Amygdala (tissue), 56 donors: ENCODE measurements at regions not wholly inside any gene's neighbourhood (a gene's known extent, or its start where the extent isn't known, plus 50 kb on each side); places are given as distances from the start of the nearest gene placed in this dataset.

Experiments used
- DNase-seq, 56 donors: peaks; one replicate each; lab custom pipeline; 2025; lab: John Stamatoyannopoulos, UW

DNA sequence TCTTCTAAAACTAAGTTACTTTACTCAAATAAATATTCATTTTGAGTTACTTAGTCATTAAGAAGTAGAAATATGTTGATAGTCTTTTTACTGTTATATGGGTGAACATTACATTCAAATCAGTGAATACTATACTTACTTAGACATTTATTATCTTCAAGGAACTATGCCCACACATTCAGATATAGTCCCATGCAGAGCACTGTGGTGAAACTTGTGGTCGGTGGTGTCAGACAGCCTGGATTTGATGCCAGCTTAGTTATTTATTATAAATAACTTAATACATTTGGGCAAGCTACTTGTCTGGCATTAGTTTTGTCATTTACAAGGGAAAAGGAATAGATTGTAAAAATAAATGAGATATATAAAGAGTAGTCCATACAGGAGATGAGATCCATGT lies 149.5 kb downstream of the RAP2B start:
- no peak for DNase-seq

DNA sequence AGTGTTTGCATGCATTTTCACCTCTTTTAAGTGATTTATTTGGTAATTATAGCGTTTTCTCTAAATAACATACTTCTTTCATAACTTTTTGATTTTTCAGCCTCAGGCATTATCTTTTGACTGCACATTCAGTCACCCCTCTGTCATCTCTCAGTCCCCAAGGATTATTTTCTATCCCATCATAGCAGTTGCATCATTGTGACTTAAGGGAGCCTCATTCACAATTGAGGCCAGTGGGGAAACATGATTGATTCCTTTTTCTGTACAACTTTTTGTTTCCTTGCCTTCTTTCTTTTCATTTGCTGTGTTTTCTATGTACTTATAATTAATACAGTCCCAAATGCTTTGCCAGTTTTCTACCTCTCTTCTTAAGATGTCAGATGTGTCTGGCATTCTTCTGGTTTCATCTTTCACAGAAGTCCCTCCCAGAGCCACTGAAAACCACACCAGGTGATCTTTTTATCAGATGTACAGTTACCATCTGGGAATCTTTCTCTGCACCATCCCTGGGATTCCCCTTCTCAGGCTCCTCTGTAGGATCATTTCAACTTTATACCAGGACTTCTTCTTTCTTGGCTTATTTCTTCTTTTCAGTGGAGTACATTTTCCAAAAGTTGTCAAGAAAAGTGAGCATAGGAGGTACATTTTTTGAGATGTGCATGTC lies 151.4 kb downstream of the RAP2B start:
- no peak for DNase-seq

DNA sequence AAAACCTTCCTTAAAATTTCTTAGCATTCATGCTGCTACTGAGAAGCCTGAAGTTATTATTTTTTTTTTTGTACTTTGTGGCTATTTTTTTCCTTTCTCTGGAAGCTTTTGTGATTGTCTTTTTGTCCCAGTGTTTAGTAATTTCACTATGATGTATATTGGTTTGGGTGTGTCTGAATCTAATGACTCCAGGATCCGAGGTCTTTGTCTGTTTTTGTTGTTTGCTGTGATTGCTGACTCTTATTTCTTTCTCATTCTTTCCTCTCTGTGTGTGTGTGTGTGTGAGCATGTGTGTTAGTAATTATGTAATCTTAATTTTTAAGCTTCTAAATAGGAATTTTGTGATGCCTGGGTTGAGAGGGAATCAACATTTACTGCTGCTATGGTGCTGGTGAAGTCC lies 152.0 kb downstream of the RAP2B start:
- no peak for DNase-seq

DNA sequence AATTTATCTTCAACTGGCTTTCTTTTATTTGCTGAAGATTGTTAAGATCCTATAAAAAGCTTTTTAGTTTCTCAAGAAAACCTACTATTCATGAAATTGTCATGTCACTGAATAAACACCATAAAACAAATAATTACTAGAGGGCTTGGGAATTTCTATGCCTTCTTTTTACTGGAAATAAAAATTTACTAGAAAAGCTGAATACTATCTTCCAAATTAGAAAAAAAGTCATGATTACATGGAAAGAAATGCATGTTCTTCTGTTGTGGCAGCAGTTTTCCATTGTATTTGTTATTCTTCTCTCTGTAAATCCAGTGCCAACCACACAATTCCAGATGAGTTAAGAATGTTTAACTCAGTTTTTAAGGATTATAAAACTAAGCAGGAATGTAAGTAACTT lies 153.8 kb downstream of the RAP2B start:
- no peak for DNase-seq

DNA sequence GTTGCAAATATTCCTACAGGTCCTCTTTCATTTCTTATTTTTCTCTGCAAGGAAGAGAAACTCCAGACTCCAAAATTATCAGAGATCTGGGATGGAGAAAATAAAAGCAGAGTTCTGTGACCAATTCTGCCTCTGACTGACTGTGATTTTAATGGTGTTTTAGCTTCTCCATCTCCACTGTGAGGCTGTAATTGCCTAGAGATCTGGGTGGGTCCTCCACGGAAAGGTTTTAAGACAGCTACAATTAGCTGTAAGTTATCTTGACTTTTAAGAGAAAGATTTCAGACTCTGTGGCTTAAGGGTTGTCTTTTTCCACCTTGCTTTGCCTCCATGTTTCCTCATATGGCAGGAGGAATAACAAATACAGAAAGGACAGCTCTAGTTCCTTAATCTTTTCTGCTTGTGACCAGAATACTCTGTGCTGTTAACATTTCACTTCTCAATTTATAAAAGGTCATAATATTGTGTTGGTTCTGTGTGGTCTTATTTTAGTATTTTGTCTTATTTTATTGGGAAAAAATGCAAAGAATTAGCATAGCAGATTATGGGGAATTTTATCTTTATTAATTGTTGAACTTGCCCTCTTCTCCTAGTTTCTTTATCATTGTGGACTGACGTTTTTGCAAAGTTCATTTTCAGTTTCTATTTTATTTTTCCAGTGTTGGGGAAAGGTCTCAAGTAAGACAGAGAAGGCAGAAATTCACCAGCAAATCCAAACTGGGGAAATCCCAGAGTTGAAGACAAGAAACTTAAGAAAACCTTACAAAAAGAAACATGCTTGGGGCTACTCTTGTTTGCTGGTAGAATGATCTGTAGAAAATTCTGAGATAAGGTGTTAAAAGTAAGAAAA lies 157.9 kb downstream of the RAP2B start:
- DNase-seq = no peak

DNA sequence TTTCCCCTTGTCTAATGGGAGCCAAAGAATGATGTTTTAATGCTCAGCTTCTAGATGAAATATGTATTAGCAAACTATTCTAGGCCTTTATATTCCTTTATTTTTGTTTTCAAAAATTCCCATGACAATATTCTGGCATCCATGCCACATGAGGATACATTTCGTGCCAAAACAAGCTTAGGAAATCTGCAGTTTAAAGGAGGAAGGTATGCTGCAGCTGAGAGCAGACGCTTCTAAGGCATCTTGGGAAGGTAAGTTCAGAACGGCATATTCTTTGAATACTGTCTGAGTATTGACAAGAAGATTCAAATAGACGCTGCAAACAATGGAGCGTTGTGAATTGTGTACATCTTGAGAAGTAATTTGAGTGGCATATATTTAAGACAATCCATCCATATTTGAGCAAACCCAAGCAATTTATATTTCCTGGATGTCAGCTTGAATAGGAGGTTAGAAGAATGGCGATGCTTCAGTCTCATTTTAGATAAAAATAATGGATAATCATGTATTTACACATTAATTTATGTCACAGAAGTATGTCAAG lies 158.6 kb downstream of the RAP2B start:
- no peak for DNase-seq

DNA sequence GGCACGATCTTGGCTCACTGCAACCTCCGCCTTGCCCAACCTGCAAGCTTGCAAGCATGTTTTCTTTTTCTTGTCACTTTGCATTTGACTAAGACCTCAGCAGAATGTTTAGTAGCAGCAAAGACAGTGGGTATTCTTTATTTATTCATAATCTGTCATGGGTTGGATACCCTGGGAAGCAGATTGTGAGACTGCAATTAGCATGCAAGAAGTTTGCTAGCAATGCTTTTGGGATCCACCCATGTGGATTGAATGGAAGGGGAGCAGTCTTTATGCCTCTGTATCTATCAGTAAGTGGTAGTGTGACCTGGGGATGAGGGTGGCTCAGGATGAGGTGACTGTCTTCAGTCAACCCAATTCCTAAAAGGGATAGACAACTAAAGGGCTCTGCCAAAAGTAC lies 166.7 kb downstream of the RAP2B start:
- DNase-seq = no peak

DNA sequence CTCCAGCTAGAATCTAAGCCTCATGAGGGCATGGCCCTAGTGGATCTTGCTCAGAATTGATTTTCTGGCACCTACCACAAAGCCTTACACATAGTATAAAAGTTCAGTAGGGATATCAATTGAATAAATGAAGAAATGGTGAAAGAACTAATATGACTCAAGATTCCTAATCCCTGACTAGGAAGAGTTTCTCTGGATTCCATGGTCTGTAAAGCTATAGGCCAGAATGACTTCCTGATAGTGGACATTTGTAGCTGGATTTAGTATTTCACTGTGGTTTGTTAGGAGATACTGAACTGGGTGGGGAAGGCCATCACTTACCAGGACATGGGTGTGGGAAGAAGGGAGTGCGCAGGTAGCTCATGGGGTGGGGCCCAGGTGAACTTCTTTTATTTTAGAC lies 168.9 kb downstream of the RAP2B start:
- no peak for DNase-seq

DNA sequence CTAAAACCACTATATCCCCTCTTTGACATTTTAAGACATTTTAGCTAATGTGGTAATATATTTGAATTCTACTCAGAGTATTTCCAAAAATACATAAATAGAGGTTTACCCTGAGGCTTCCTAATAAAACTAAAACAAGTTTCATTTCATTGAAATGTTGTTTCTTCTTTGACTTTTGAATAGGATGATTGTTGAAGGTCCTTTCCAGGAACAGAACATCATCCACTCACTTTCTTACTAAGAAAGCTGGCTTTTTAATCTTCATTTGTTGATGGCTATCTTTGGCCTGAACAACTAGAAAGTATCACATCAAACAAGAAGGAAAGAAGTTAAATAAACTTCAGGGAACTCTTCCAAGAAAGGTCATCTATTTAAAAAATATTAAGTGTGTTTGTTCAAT lies 169.7 kb downstream of the RAP2B start:
- no peak for DNase-seq

DNA sequence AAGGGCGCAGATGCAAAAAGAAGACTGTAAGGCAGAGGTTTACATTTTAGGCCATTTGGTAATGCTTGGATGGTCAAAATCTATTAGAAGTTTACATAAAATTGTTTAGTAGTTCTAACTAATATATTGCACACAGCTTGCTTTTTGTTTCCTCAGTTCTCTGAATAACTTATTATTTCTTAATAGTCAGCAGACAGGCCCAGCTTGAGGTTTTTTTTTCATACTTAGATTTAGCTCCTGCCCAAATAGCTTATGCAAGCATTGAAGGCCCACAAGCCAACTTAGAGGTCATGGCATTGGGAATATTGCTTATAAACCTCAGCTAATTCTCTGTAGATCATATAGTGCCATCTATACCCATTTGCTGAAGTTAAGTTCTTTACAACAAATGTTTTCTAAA lies 172.5 kb downstream of the RAP2B start:
- DNase-seq = no peak

DNA sequence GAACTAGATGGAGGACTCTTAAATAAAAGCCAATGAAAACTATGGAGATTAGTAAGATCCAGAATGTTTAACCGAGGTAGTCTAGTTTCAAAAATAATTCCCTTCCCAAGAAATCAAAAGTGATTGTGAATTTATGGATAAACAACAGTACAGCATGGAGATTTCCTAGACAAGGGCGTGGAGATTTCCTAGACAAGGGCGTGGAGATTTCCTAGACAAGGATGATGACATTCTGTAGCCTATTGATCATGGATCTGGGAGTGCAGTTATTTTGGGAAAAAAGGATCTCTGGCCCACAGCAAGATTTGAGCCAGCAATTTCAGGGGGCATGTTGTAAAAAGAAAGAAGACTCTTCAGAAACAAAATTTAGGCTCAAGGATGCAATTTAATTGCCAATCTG lies 175.3 kb downstream of the RAP2B start:
- DNase-seq = no peak

DNA sequence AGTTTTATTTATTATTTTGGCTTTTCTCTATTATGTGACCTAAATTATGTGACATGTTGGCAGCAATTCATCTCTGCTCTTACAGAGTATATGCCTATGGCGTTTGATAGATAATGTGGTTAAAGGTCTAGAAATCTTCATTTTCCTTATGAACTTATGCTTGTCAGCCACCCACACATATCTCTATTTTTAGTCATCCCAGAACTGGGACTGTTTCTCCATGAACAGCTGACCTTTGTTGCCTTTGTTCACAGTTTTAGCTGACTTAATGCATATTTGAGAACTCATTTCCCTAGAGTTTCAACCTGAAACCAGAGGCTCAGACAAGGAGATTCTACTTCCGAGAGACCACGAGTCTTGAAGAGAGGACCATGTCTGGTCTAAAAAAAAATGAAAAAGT lies 176.5 kb downstream of the RAP2B start:
- no peak for DNase-seq

DNA sequence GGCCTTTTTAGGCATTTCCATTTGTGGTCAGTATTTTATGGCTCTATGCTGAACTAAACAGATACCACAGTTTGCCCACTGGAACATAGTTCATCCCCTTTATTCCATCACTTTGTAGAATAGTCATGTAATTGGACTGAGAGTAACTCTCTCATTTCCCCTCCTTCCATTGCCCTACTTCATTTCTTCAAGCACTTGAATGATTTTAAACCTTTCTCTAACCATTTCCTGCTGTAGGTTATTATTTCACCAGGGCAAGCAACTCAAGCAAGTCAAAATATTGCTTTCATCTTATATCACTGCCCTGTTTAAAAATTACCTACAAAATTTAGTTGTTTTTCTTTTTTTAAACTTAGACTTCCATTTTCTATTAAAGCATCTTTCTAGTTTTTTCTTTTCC lies 177.0 kb downstream of the RAP2B start:
- no peak for DNase-seq

DNA sequence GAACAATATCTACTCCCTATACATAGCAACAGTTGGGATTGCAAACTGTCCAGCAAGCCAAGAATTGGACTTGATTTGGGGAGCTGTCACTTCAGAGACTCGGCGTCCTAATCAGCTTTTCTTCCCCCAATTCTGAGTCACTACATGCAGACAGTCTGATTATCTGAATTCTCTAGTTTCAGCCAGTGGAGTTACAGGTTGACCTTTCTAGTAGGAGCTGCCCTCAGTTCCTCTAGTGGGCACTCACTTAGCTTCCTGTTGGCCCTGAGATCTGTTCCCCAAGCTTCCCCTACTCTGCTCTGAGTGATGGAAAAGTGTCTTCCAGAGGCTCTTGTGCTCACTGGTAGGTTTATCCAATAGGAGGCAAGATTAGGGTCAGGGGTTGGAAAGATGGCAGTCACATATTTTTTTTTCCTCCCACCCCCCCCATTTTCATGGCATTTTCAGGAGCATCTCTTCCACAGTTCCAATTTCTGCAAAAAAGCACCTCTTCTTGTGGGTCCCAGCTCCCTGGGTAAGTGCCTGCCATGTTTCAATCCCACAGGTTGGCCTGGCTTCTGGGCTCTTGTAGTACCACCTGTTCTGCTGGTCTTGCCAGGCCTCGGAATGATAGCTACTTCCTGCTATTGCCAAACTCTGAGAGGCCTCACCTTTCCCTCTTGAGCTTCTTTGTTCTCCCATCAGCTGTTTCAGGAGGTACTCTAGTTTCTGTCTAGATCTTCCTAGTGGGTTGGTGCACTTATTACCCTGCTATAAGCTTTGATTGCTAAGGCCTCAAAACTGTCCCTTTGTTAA lies 182.2 kb downstream of the RAP2B start:
- DNase-seq = no peak

DNA sequence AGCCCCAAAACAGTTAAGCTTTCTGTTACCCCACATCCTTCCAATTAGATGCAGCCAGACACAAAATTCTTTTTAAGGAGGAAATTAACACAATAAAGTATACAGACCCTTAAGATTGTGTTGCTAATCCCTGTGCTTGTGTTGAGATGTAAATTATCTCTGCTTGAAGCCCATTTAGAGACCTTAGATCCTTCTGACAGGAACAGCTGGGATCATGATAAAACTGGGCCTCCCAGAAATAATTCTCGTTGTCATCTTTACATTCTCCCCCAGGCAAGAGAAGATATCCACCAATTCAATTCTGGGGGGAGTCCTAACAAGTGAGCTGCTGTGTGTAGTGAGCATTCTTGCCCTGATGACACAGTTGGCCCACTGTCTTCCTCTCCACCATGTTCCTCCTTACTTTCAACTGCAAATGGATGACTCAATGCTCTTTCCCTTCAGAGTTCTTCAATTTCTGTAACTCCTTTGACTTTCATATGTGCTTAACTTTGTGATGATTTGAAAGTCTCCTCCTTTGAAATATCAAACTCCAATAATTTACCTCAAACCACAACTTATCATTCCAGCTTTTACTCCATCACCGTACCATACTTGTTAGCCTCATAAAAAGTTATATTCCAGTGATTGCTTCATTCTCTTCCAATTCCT lies 186.6 kb downstream of the RAP2B start:
- DNase-seq = no peak

DNA sequence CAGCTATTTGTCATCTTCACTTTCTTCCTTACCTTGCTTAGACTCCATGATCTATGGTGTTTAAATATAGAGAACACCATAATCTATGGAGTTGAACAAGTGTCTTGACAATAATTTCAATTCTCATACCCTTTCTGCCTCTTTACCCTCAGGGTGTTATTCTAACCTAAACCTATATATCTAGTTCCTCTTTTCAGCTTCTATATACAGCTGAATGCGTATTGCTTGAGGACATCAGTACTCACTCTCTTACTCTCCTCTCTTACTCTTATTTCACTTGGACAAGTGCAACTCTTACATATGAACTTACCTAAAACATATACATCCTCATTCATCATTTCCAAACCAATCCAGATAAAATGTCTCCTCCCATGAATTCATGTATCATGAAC lies 187.1 kb downstream of the RAP2B start:
- DNase-seq = no peak

DNA sequence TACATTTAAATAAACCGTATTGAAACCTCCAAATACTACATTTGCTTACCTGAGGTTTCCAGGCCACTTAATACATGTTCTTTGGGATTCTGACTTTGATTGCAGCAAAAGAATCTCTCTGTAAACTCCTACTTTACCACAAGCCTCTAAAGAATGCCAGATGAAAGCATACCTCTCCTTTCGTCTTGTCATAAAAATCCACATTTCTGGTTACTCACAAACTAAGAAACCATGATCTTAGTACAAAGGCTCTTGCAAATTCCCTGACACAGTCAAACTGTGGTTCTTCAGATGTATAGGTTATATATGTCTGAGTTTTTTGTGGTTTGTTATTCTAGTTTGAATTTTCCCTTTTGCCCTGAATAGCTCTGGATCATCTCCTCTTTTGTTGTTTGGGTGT lies 188.4 kb downstream of the RAP2B start:
- DNase-seq = no peak

DNA sequence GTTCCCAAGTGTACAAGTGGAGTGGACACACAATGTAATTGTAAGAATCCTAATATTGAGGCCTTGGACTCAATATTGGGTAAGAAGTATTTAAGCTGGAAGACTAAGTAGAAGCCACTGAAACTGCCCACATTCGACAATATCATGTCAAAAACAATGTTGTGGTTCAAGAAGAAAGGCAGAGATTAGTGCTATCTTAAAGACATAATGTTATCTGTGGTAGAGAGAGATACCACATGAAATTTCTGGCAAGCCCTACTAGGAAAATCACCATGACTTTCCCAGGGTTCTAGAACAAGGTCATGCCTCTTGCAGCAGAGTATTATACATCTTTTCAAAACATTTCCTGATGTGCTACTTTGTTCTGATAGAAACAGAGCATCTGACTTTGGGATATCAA lies 192.6 kb downstream of the RAP2B start:
- no peak for DNase-seq

DNA sequence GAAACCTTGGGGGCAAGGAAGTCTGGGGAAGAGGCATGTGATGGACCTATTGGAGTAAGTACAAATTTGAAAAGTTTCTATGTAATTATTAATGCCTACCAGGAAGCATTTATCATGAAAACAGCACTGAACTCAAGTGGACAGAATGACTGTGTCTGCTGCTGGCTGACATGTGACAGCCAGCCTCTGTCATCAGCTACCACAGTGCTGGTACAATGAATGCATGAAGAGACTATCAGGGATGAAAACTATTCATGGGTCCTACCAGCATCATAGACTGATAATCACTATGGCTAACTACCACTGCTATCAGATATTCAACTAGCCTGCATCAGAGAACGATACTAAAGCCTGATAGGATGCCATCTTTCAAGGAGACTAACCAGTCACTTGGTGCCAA lies 193.5 kb downstream of the RAP2B start:
- no peak for DNase-seq

DNA sequence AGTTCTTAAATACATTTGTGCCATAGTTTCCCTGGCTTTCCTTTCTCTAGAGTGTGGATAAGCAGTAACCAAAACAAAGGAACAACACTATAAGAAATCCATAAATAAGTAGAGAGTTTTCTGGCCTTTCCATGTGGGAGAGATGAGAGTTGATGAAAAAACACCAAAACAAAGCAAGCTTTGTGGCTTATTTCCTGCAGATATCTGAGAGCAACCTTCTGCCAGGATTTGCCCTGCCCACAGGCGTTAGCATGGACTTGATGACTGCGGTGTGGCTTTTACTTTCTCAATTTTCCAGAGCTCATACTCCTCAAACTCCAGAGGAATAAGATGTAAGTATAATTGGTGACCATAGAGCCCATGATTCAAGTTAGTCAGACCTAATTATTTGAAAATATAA lies 194.9 kb downstream of the RAP2B start:
- DNase-seq = no peak

DNA sequence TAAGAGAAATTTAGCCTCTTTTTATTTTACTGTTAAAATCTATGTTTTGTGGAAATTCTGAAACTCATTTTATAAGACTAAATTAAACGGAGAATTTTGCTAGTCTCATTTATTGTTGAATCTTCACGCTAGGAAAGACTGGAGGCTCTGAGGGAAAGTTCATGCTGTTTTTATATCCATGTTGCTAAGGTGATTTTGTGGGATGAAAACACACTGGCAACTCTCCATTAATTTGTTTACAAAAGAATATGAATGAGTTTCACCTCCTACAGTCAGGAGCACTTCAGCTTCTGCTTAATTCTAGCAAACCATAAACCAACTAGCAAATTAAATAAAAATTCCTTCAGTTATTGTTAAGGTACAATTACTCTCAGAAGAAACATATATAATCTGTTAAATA lies 195.4 kb downstream of the RAP2B start:
- DNase-seq = no peak
